HEK293T (cell line): ENCODE measurements at regions not wholly inside any gene's neighbourhood (a gene's known extent, or its start where the extent isn't known, plus 50 kb on each side); places are given as distances from the start of the nearest gene placed in this dataset.

ENCODE experiments used
- ARNT ChIP-seq: fragments of 450-650 bp; IDR thresholded peaks from 2 replicates; pipeline ENCODE4 v1.6.1; 2017; ENCODE audit warnings: mild to moderate bottlenecking
- BHLHE40 ChIP-seq: fragments of 450-650 bp; IDR thresholded peaks from 2 replicates; pipeline ENCODE4 v1.6.1; 2016; ENCODE audit warnings: mild to moderate bottlenecking, moderate library complexity, borderline replicate concordance
- ELF4 ChIP-seq: fragments of 450-650 bp; IDR thresholded peaks from 2 replicates; pipeline ENCODE4 v1.6.1; 2017; ENCODE audit warnings: antibody characterized with exemption
- FOXA1 ChIP-seq: fragments of 450-650 bp; IDR thresholded peaks from 2 replicates; pipeline ENCODE4 v1.6.1; 2016; ENCODE audit warnings: mild to moderate bottlenecking
- FOXM1 ChIP-seq: fragments of 450-650 bp; IDR thresholded peaks from 2 replicates; pipeline ENCODE4 v1.6.1; 2017; ENCODE audit warnings: mild to moderate bottlenecking, borderline replicate concordance
- HDGF ChIP-seq: fragments of 450-650 bp; IDR thresholded peaks from 2 replicates; pipeline ENCODE4 v1.6.1; 2017; ENCODE audit warnings: antibody characterized with exemption, borderline replicate concordance
- NFRKB ChIP-seq: fragments of 450-650 bp; IDR thresholded peaks from 2 replicates; pipeline ENCODE4 v1.6.1; 2016; ENCODE audit warnings: mild to moderate bottlenecking, moderate library complexity
- PKNOX1 ChIP-seq: fragments of 450-650 bp; IDR thresholded peaks from 2 replicates; pipeline ENCODE4 v1.6.1; 2016
- SP1 ChIP-seq: fragments of 450-650 bp; IDR thresholded peaks from 2 replicates; pipeline ENCODE4 v1.6.1; 2017
- SUZ12 ChIP-seq: fragments of 450-650 bp; IDR thresholded peaks from 2 replicates; pipeline ENCODE4 v1.6.1; 2016; ENCODE audit warnings: mild to moderate bottlenecking
- TARDBP ChIP-seq: fragments of 450-650 bp; IDR thresholded peaks from 2 replicates; pipeline ENCODE4 v1.6.1; 2016

GRCh38 chr4:180937083-180937482 is 1306.1 kb upstream of the TENM3 start:
- no peak for TF ChIP-seq SP1
- no peak for TF ChIP-seq HDGF
- no peak for TF ChIP-seq SUZ12
- no peak for TF ChIP-seq BHLHE40
- no peak for TF ChIP-seq ELF4
- TF ChIP-seq FOXM1, result no peak
- TF ChIP-seq TARDBP, result no peak
- TF ChIP-seq ARNT, result no peak
- TF ChIP-seq FOXA1, result no peak
- TF ChIP-seq PKNOX1, result peak; percentile 57
- TF ChIP-seq NFRKB, result no peak
